CD4-positive, alpha-beta T cell treated with Interleukin-6 for 4 hours (primary cell): ENCODE measurements at regions not wholly inside any gene's neighbourhood (a gene's known extent, or its start where the extent isn't known, plus 50 kb on each side); places are given as distances from the start of the nearest gene placed in this dataset.
"Not testable (repeated sequence)": the region's sequence is repeated elsewhere in the genome, so short reads cannot be mapped to it uniquely, and the experiment has no call there.

Source experiments
- DNase-seq: peaks from one replicate; pipeline ENCODE4 v3.0.0-alpha.2; 2020; ENCODE audit warnings: mixed read lengths

- not testable (repeated sequence) for DNase-seq
These were observed 94.0 kb upstream of the CHD2 start for GRCh38 chr15:92806171-92806570.

DNA sequence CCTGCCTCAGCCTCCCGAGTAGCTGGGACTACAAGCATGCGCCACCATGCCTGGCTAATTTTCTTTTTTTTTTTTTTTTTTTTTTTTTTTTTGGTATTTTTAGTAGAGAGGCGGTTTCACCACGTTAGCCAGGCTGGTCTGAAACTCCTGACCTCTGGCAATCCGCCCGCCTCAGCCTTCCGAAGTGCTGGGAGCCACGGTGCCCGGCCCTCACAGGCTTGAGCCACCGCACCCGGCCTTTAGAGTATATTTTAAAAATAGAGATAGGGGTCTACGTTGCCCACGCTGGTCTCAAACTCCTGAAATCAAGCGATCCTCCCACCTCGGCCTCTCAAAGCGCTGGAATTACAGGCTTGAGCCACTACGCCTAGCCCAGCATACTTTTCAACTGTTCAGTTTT lies 93.4 kb upstream of the CHD2 start:
- no peak for DNase-seq

DNA sequence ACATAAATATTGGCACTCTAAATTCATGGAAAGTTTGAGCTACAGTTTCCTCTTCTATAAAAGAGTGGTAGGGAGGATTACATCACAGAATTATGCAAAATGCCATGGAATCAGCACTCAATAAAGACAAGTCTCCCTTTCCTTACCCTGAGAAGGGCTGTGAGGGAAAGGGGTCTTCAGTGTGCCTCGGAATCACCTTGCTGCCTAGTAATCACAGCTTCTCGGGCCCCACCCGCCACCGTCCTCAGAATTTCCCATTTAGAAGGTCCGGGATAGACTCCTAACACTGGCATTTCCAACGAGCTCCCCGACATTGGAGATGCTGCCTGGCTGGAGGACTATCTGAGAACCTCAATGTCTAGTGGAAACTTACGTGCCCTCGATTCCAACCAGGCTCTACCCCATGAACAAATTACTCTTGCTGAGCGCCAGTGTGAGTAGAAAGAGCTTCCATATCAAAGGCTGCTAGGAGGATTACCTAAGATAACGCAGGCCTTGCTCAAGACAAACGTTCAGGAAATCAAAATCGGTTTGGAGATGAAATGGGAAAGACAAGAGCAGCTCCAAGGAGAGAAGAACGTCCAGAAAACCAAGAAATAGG lies 92.1 kb upstream of the CHD2 start:
- peak; percentile 27 for DNase-seq

GRCh38 chr15:92808598-92809063 lies 91.5 kb upstream of the CHD2 start:
- no peak for DNase-seq

DNA sequence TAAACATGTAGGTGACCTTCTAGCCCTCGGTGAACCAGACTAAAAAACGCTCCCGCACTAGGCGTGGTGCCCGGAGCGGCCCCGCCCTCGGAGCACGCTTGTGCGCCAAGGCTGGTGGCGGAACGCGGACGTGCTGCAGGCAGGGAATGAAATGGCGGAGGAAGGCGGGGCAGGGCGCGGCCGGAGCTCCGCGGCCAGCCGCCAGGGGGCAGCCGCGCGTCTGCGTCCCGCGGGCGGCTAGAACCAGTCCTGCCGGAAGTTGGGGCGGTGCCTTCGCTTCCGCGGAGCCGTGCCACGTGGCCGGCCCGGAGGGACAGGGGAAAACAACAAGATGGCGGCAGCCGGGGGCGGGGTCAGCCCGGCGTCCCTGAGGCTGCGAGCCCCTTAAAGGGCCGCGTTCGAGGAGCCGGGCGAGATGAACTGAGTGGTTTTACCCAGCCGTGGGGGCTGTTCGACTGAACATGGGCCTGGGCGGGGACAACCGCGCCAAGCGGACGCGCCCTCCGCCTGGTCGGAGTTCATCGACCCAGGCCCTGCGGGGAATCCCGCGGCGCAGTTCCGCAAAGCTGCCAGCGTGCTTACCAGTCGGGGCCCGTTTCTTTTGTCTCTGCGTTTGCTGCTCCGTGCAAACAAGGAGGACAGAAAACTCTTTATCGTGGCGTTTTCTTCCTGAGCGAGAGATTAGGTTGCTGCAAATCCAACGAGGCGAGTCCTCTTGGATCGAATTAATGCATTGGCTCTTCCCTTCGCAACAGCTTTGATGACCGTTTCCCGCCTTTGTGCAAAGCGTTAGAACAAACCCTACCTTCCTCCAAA lies 90.9 kb upstream of the CHD2 start:
- peak; percentile 99 for DNase-seq

DNA sequence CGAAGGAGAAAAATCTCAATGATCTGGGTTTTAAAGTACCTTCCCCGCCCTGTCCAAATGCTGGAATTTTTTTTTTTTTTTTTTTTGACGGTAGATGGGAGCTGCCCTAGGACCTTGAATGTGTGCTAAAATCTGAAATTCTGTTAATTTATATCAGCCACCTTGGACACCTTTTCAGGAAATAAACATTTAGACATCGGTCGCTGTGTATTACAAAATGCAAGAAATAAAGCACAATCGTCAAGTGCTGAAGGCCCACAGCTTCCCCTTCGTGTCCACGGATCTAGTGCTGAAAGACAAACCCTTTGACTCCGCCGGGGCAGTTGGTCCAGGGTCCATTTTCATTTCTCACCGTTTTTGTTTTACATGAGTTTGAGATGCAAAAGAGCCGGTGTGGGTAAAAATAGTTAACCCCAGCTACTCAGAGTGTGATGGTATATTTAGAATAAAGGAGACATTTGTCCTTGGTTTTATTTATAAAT lies 90.2 kb upstream of the CHD2 start:
- peak; percentile 49 for DNase-seq

- DNase-seq = peak; percentile 47
These were observed 89.5 kb upstream of the CHD2 start for GRCh38 chr15:92810418-92811138.

DNA sequence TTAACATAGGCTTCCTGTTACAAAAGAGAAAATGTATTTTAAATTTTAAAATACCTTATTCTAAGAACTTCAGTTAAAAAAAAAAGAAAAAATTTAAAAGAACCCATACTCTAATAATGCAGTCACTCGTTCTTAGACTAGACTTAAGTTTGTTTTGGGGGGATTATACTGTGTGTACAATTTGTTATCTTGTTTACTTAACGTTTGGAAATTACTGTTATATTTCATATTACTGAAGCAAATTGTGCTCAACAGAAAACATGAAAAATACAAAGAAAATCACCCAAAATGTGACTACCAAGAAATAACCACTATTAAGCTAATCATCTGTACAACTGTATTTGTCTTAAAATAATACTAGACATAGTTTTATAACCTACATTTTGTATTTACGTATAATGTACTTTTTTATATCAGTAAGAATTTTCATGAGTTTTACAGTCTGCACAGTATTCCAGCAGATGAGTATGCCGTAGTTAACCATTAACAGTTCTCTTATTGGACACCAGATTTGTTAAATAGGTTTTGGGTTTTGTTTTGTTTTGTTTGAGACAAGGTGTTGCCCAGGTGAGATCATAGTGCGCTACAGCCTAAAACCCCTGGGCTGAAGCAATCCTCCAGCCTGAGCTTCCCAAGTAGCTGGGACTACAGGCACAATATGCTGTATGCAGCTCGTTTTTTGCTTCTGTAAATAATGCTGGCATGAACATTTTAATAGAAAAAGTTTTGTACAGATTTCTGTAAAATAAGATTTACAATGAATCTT lies 88.8 kb upstream of the CHD2 start:
- DNase-seq = no peak

DNA sequence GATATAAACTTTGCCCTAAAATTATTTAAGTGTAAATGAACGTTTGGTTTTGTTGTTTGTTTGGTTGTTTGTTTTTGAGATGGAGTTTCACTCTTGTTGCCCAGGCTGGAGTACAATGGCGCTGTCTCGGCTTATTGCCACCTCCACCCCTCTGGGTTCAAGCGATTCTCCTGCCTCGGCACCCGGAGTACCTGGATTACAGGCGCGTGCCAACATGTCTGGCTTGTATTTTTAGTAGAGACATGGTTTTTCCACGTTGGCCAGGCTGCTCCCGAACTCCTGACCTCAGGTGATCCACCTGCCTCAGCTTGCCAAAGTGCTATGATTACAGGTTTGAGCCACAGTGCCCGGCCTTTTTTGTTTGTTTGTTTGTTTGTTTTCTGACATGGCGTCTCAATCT lies 87.9 kb upstream of the CHD2 start:
- no peak for DNase-seq

GRCh38 chr15:92813485-92813884 lies 86.6 kb upstream of the CHD2 start:
- DNase-seq = no peak

DNA sequence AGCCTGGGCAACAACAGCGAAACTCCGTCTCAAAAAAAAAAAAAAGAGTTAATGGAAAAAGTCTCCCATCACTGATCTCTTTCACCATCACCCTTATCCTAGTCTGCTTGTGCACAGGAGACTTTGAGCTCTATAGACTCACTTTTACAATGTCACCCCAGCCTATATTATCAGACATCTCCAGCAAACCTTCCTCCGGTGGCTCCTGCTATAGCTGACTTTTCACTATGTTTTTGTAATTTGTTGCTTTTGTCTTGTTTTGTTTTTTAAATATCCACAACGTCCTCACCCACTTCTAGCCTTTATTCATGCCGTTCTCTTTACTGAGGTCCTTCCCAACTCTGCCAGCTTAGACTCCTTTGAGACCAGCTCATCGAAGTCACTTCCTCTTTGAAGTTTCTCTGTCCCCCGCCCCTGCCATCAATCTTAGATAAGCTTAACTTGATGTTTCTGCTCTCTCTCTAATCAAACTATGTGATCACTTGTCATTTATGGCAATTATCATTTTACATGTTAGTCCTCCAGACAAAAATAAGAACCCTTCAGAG lies 82.7 kb upstream of the CHD2 start:
- DNase-seq = peak; percentile 47

DNA sequence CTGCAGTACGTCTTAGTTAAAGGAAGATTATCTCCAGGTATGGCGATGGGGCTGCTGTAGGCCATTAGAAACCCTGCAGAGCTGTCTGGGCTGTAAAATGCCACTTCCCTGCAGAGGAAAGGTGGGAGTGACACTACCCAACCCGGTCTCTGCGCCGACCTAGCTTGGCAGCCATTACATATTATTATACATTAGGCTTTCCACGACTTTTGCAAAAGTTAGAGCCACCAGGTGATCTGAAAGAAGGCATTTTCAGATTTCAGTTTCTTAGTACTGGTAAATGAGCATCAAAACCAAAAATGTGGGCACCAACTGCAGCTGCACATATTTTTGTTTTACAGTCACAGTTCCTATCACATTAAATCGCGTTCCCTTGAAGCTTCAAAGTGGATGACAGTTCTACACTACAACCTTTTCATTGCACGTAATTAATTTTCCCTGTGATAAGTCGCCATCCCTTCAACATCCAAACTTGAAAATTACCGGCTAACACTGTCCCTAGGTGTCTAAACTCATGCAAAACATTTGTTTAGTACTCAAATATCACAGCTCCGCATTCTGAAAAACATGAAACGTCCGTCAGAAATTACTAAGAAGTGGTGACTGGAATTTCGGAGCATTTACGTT lies 81.4 kb upstream of the CHD2 start:
- DNase-seq = peak; percentile 44

DNA sequence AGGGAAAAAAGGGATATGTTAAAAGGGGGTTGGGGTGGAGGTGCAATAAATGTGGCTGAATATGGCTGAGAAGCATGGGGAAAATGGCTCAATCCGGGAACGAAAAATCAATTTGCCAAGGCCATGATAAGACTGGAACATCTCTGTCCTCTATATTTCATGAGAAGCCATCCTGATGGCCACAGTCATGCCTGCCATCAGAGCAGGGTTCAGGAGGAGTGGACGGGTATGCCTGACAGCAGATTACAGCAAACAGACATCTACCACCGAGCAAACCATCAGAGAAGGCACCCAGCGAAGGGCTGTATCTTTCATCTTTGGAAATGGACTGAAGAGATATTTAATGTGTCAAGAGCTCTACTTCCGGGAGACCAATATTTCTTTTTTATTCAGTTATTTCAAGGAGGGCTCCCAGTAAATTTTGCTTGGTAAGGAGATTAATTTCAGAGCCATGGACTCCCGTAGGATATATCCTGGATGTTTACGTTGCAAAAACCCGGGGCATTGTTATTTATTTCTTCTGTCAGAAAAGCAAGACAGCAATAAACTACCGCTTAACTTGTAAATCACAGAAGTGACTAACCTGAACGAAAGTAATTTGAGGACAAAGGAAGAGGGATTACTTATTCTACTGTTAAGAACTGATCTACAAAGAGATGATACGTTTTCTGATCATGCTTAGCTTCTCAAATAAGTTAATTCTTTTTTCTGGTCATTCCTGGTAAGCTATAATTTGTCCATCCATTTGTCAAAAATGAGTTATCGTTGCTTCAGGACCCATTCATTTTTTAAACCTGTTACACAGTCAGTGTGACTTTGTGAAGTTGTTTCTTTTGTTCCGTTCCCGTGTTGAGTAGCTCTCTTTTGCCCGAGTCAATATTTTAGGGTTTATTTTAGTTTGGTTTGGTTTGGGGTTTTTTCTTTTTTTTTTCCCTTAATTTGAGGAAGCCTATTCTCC lies 80.6 kb upstream of the CHD2 start:
- no peak for DNase-seq

- peak; percentile 90 for DNase-seq
These were observed 79.7 kb upstream of the CHD2 start for GRCh38 chr15:92820236-92821021.

DNA sequence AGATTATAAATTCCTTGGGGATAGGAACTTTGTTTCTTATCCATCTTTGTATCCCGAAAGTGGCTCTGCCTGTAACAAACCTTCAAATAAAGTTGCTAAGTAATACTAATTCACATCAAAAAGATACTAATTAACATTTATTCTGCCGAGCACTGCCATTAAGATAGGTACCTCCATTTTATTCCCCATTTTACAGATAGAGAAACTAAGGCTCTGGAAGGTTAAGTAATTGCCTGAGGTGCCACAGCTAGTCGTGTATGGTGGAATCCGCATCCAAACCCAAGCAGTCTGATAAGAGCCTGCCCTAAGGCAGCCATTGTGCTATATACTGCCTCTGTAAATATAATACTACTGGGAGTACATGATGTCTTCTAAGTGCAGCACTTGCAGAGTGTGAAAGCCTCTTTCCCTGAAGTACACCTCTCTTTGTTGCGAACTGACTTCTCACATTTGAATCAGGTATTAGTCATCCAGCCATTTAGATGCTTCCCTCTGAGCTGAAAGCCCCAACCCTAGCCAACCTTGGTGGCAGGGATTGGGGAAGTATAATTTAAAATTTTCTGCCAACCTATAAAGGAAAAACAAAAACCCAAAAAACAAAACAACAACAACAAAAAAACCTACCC lies 78.5 kb upstream of the CHD2 start:
- DNase-seq = peak; percentile 24

GRCh38 chr15:92822216-92823144 lies 77.6 kb upstream of the CHD2 start:
- no peak for DNase-seq

GRCh38 chr15:92825985-92826384 lies 74.1 kb upstream of the CHD2 start:
- no peak for DNase-seq

GRCh38 chr15:92827991-92828390 lies 72.1 kb upstream of the CHD2 start:
- not testable (repeated sequence) for DNase-seq
